Hepatocyte (in vitro differentiated cells): ENCODE measurements at regions not wholly inside any gene's neighbourhood (a gene's known extent, or its start where the extent isn't known, plus 50 kb on each side); places are given as distances from the start of the nearest gene placed in this dataset.

Experiments used
- EZH2 ChIP-seq: fragments of 200-600 bp; sonication (generic); IDR thresholded peaks from 2 replicates; pipeline ENCODE4 v1.6.1; 2016; ENCODE audit warnings: antibody characterized with exemption, mild to moderate bottlenecking, borderline replicate concordance
- TF ChIP-seq, protein P1 (sequence below): fragments of 200-600 bp; sonication (generic); IDR thresholded peaks from 2 replicates; pipeline ENCODE4 v1.5.1; 2016; ENCODE audit warnings: antibody characterized with exemption, mild to moderate bottlenecking; ENCODE audit not compliant: poor library complexity

DNA sequence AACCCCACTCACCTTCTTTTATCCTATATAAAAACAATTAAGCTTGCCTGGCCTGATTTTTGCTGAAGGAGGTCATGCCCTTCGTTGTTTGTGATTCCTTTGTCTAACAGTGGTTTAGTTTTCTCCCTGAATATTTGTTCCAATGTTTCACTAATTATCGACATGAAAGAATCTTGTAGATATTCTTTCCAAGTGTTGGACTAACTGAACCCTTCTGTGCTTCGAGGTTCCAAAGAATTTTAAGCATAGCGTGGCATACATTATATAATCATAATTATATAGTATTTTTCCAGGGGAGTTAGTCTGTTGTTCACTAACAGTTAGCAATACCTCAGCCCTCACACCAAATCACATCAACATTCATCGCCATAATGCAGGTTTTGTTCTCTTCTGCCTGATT is 418.9 kb upstream of the ADGRL2 start:
- TF ChIP-seq, protein P1, sequence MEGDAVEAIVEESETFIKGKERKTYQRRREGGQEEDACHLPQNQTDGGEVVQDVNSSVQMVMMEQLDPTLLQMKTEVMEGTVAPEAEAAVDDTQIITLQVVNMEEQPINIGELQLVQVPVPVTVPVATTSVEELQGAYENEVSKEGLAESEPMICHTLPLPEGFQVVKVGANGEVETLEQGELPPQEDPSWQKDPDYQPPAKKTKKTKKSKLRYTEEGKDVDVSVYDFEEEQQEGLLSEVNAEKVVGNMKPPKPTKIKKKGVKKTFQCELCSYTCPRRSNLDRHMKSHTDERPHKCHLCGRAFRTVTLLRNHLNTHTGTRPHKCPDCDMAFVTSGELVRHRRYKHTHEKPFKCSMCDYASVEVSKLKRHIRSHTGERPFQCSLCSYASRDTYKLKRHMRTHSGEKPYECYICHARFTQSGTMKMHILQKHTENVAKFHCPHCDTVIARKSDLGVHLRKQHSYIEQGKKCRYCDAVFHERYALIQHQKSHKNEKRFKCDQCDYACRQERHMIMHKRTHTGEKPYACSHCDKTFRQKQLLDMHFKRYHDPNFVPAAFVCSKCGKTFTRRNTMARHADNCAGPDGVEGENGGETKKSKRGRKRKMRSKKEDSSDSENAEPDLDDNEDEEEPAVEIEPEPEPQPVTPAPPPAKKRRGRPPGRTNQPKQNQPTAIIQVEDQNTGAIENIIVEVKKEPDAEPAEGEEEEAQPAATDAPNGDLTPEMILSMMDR: no peak
- no peak for TF ChIP-seq EZH2
